Ishikawa (cell line): ENCODE measurements at regions not wholly inside any gene's neighbourhood (a gene's known extent, or its start where the extent isn't known, plus 50 kb on each side); places are given as distances from the start of the nearest gene placed in this dataset.

Experiments used
- CEBPB ChIP-seq: IDR thresholded peaks from 2 replicates; pipeline ENCODE4 v1.6.1; 2012
- CREB1 ChIP-seq: IDR thresholded peaks from 2 replicates; pipeline ENCODE4 v1.6.1; 2012; ENCODE audit warnings: low read depth
- EP300 ChIP-seq: IDR thresholded peaks from 2 replicates; pipeline ENCODE4 v1.6.1; 2012; ENCODE audit warnings: borderline replicate concordance
- FOXM1 ChIP-seq: IDR thresholded peaks from 2 replicates; pipeline ENCODE4 v1.6.1; 2012; ENCODE audit warnings: low read depth, borderline replicate concordance
- MAX ChIP-seq: IDR thresholded peaks from 2 replicates; pipeline ENCODE4 v1.6.1; 2012
- NFIC ChIP-seq: IDR thresholded peaks from 2 replicates; pipeline ENCODE4 v1.6.1; 2012
- RAD21 ChIP-seq: IDR thresholded peaks from 2 replicates; pipeline ENCODE4 v1.6.1; 2012; ENCODE audit warnings: low read depth
- REST ChIP-seq: IDR thresholded peaks from 2 replicates; pipeline ENCODE4 v1.6.1; 2012; ENCODE audit warnings: low read depth, mild to moderate bottlenecking
- TAF1 ChIP-seq: IDR thresholded peaks from 2 replicates; pipeline ENCODE4 v1.6.1; 2012; ENCODE audit warnings: low read depth, mild to moderate bottlenecking
- TEAD4 ChIP-seq: IDR thresholded peaks from 2 replicates; pipeline ENCODE4 v1.6.1; 2012
- USF1 ChIP-seq: IDR thresholded peaks from 2 replicates; pipeline ENCODE4 v1.6.1; 2012
- YY1 ChIP-seq: IDR thresholded peaks from 2 replicates; pipeline ENCODE4 v1.6.1; 2012; ENCODE audit warnings: low read depth
- ZBTB7A ChIP-seq: IDR thresholded peaks from 2 replicates; pipeline ENCODE4 v1.6.1; 2012; ENCODE audit warnings: low read depth

DNA sequence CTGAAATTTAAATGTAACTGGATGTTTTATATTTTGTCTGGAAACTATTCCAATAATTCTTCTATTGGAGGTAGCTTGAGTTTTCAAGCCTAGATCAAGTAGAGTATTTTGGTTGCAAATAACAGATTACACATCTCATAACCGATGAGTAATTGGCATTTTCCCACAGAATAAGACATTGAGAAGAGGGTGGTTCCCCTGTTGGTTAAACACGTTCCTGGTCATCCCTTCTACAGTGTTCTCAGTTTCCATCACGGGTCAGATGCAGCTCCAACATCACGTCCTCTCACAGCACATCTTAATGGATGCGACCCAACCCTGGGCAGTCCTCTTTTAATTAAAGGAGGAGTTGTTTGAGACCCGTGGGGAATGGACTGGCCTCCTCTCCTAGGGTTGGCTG lies 149.0 kb upstream of the ZNF516 start:
- no peak for TF ChIP-seq MAX
- TF ChIP-seq RAD21 = no peak
- TF ChIP-seq EP300 = no peak
- TF ChIP-seq TEAD4 = no peak
- TF ChIP-seq TAF1 = no peak
- TF ChIP-seq REST = no peak
- TF ChIP-seq YY1 = no peak
- no peak for TF ChIP-seq FOXM1
- TF ChIP-seq CREB1 = no peak
- TF ChIP-seq CEBPB = no peak
- no peak for TF ChIP-seq USF1
- no peak for TF ChIP-seq NFIC
- TF ChIP-seq ZBTB7A = no peak
